ENCODE measurements at regions not wholly inside any gene's neighbourhood (a gene's known extent, or its start where the extent isn't known, plus 50 kb on each side); places are given as distances from the start of the nearest gene placed in this dataset.

DNA sequence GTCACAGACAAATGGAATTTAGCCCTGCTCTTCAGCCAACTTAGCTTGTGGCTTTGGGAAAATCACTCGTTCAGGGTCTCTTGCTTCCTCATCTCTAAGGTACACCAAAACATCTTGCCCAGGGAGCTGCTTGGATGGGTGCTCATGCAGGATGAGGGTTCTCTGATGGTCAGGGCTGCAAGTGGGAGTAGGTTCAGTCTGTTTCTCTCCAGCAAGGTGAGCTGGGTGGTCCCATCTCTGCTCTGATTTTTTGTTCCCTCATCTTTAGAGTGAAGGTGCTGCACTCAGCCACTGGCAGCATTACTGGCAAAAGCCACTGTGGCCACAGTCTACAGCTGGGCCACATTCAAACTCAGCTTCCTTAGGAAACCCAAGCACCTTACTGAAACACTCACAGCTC, 149.9 kb upstream of the GPR26 start:
- H3K79me2 ChIP-seq (ENCODE audit: insufficient read depth, low read length), result no peaks in the 10 kb centered on the region
- H3K27me3 ChIP-seq (ENCODE audit: insufficient read depth, low read length), result no peaks in the 10 kb centered on the region
- Mint-ChIP-seq H3K4me1 (peaks cover 33 to 39% of the 10 kb centered on the region in 2 experiments), H3K27ac (no peak overlapping the region), H3K27me3 (ENCODE audit: low read depth) (peaks cover 4% of the 10 kb centered on the region), H3K9me3 (no peaks in the 10 kb centered on the region), H3K4me3 (no peak overlapping the region), H3K36me3 (ENCODE audit: insufficient read depth in 1 of 3, low read depth in 3 of 3) (no peaks in the 10 kb centered on the region)
- H3K79me1 ChIP-seq (ENCODE audit: insufficient read depth, low read depth, low read length, poor library complexity, severe bottlenecking), result no peaks in the 10 kb centered on the region
- no peak overlapping the region for H2BK5ac ChIP-seq (ENCODE audit: insufficient read length, low read length)
- no peak overlapping the region for H3K4me2 ChIP-seq (ENCODE audit: insufficient read depth, insufficient read length, low read length)
- H3K18ac ChIP-seq (ENCODE audit: insufficient read length, low read depth, low read length), result no peak overlapping the region
- H4K5ac ChIP-seq (ENCODE audit: insufficient read length, low read depth, low read length), result no peak overlapping the region
- H2AFZ ChIP-seq (ENCODE audit: low read length), result no peak overlapping the region
- H4K20me1 ChIP-seq (ENCODE audit: control insufficient read depth, insufficient read depth, insufficient read length), result no peaks in the 10 kb centered on the region
- H3K23ac ChIP-seq (ENCODE audit: insufficient read length, low read depth, low read length), result no peak overlapping the region
- H2BK120ac ChIP-seq (ENCODE audit: low read depth, low read length, poor library complexity, severe bottlenecking), result no peak overlapping the region
- no peak overlapping the region for H3K56ac ChIP-seq (ENCODE audit: insufficient read length, low read depth, low read length)
- no peak overlapping the region for H2AK5ac ChIP-seq (ENCODE audit: insufficient read length, low read length)
- H3T11ph ChIP-seq (ENCODE audit: low read length), result no peak overlapping the region
- H3K9me3 ChIP-seq (ENCODE audit: control insufficient read depth, low read depth, low read length), result no peaks in the 10 kb centered on the region
- no peaks in the 10 kb centered on the region for H3K23me2 ChIP-seq (ENCODE audit: insufficient read length, low read depth, low read length, poor library complexity, severe bottlenecking)
- H3K14ac ChIP-seq (ENCODE audit: insufficient read depth, low read length), result no peak overlapping the region; the same call in 1 of the 2 replicates
- no peak overlapping the region for H4K91ac ChIP-seq (ENCODE audit: insufficient read length, low read depth, low read length)
- no peak overlapping the region for H3K4ac ChIP-seq (ENCODE audit: low read depth, low read length)
- no peak overlapping the region for H2BK12ac ChIP-seq (ENCODE audit: insufficient read length, low read depth, low read length)
- H3K27ac ChIP-seq (ENCODE audit: insufficient read length, low read depth, low read length), result no peak overlapping the region
- H3K4me1 ChIP-seq (ENCODE audit: insufficient read depth, low read length), result 0 out of 2 replicates have a peak, but pooled peaks cover 3% of the 10 kb centered on the region
- H2BK15ac ChIP-seq (ENCODE audit: low read depth, low read length), result no peak overlapping the region
- WGBS (ENCODE audit: extremely low coverage, insufficient read length, low lambda C conversion rate), result no CpG with 5 or more reads among the region's 1 CpG
- no peak overlapping the region for H4K8ac ChIP-seq (replicated peaks; ENCODE audit: insufficient read length, low read depth, low read length)
- no peak overlapping the region for H2BK20ac ChIP-seq (ENCODE audit: low read depth, low read length, poor library complexity, severe bottlenecking)
- no peak overlapping the region for H3K9ac ChIP-seq (ENCODE audit: extremely low read depth, insufficient read length, low read length)
- TF ChIP-seq CTCF (conservative IDR thresholded peaks at IDR 0.05), result no peak
- no peak for DNase-seq

All from H9 (cell line).